ENCODE measurements at regions not wholly inside any gene's neighbourhood (a gene's known extent, or its start where the extent isn't known, plus 50 kb on each side); places are given as distances from the start of the nearest gene placed in this dataset.
"Not testable (repeated sequence)": the region's sequence is repeated elsewhere in the genome, so short reads cannot be mapped to it uniquely, and the experiment has no call there.

GRCh38 chr10:64977915-64978314 is 1456.7 kb downstream of the REEP3 start:
- DNase-seq (ENCODE audit: low spot score), result no peak

GRCh38 chr10:64996886-64997285 is 1475.7 kb downstream of the REEP3 start:
- no peak for DNase-seq (ENCODE audit: low spot score)

- DNase-seq (ENCODE audit: low spot score), result no peak
Observed at GRCh38 chr10:65010845-65011244, 1489.6 kb downstream of the REEP3 start.

- DNase-seq (ENCODE audit: low spot score), result peak; percentile 28
Observed at GRCh38 chr10:65017523-65017922, 1496.3 kb downstream of the REEP3 start.

- no peak for DNase-seq (ENCODE audit: low spot score)
Observed at GRCh38 chr10:65024886-65025285, 1503.7 kb downstream of the REEP3 start.

- DNase-seq (ENCODE audit: low spot score), result no peak
Observed at GRCh38 chr10:65030263-65030662, 1509.1 kb downstream of the REEP3 start.

- no peak for DNase-seq (ENCODE audit: low spot score)
Observed at GRCh38 chr10:65032867-65033769, 1511.9 kb downstream of the REEP3 start.

- no peak for DNase-seq (ENCODE audit: low spot score)
Observed at GRCh38 chr10:65033957-65034356, 1512.8 kb downstream of the REEP3 start.

- DNase-seq (ENCODE audit: low spot score), result no peak
Observed at GRCh38 chr10:65040796-65041195, 1519.6 kb downstream of the REEP3 start.

- no peak for DNase-seq (ENCODE audit: low spot score)
Observed at GRCh38 chr10:65041307-65041706, 1520.1 kb downstream of the REEP3 start.

- no peak for DNase-seq (ENCODE audit: low spot score)
Observed at GRCh38 chr10:65042496-65042895, 1521.3 kb downstream of the REEP3 start.

- DNase-seq (ENCODE audit: low spot score), result no peak
Observed at GRCh38 chr10:65046831-65047230, 1525.6 kb downstream of the REEP3 start.

GRCh38 chr10:65052111-65052510 is 1530.9 kb downstream of the REEP3 start:
- DNase-seq (ENCODE audit: low spot score), result not testable (repeated sequence)

GRCh38 chr10:65053397-65053796 is 1532.2 kb downstream of the REEP3 start:
- not testable (repeated sequence) for DNase-seq (ENCODE audit: low spot score)

- DNase-seq (ENCODE audit: low spot score), result not testable (repeated sequence)
Observed at GRCh38 chr10:65053831-65054351, 1532.7 kb downstream of the REEP3 start.

- DNase-seq (ENCODE audit: low spot score), result not testable (repeated sequence)
Observed at GRCh38 chr10:65054701-65055100, 1533.5 kb downstream of the REEP3 start.

GRCh38 chr10:65065278-65065677 is 1544.1 kb downstream of the REEP3 start:
- no peak for DNase-seq (ENCODE audit: low spot score)

GRCh38 chr10:65083222-65083621 is 1562.0 kb downstream of the REEP3 start:
- no peak for DNase-seq (ENCODE audit: low spot score)

- DNase-seq (ENCODE audit: low spot score), result no peak
Observed at GRCh38 chr10:65090991-65091390, 1569.8 kb downstream of the REEP3 start.

GRCh38 chr10:65100146-65100545 is 1578.9 kb downstream of the REEP3 start:
- DNase-seq (ENCODE audit: low spot score), result no peak

- DNase-seq (ENCODE audit: low spot score), result not testable (repeated sequence)
Observed at GRCh38 chr10:65100881-65101280, 1579.7 kb downstream of the REEP3 start.

- DNase-seq (ENCODE audit: low spot score), result no peak
Observed at GRCh38 chr10:65110009-65110408, 1588.8 kb downstream of the REEP3 start.

GRCh38 chr10:65111059-65111458 is 1589.9 kb downstream of the REEP3 start:
- DNase-seq (ENCODE audit: low spot score), result not testable (repeated sequence)
